HepG2 (cell line): ENCODE measurements at regions not wholly inside any gene's neighbourhood (a gene's known extent, or its start where the extent isn't known, plus 50 kb on each side); places are given as distances from the start of the nearest gene placed in this dataset.

Experiments used
- ELF3 ChIP-seq: IDR thresholded peaks from 2 replicates; pipeline ENCODE4 v1.6.1; 2016; ENCODE audit warnings: missing genetic modification reagents, missing compliant biosample characterization
- GMEB1 ChIP-seq: sonication (generic); formaldehyde crosslinking; IDR thresholded peaks from 2 replicates; pipeline ENCODE4 v1.5.1; 2020; ENCODE audit warnings: missing genetic modification reagents, mild to moderate bottlenecking, borderline replicate concordance
- NFIC ChIP-seq: IDR thresholded peaks from 2 replicates; pipeline ENCODE4 v1.6.1; 2012; ENCODE audit warnings: mild to moderate bottlenecking, low read length, inconsistent platforms
- PAWR ChIP-seq: sonication (generic); formaldehyde crosslinking; IDR thresholded peaks from 2 replicates; pipeline ENCODE4 v1.4.0; 2020; ENCODE audit warnings: missing genetic modification reagents, mild to moderate bottlenecking, borderline replicate concordance
- REXO4 ChIP-seq: sonication (generic); formaldehyde crosslinking; IDR thresholded peaks from 2 replicates; pipeline ENCODE4 v1.8.0; 2022; ENCODE audit warnings: missing genetic modification reagents, mild to moderate bottlenecking, borderline replicate concordance
- ZIK1 ChIP-seq: sonication (generic); formaldehyde crosslinking; IDR thresholded peaks from 2 replicates; pipeline ENCODE4 v1.5.0; 2020; ENCODE audit warnings: mild to moderate bottlenecking, low read depth, missing genetic modification reagents, borderline replicate concordance
- ZNF510 ChIP-seq: sonication (generic); formaldehyde crosslinking; IDR thresholded peaks from 2 replicates; pipeline ENCODE4 v1.4.0; 2020; ENCODE audit warnings: low read depth, mild to moderate bottlenecking, missing genetic modification reagents
- TF ChIP-seq, protein P1 (sequence below): sonication (generic); formaldehyde crosslinking; IDR thresholded peaks from 2 replicates; pipeline ENCODE4 v1.4.0; 2020; ENCODE audit warnings: mild to moderate bottlenecking, missing genetic modification reagents
- TF ChIP-seq, protein P2 (sequence below): IDR thresholded peaks from 2 replicates; pipeline ENCODE4 v1.6.1; 2016; ENCODE audit warnings: missing compliant biosample characterization, missing genetic modification reagents, borderline replicate concordance
- TF ChIP-seq, protein P3 (sequence below): sonication (generic); formaldehyde crosslinking; IDR thresholded peaks from 2 replicates; pipeline ENCODE4 v1.4.0; 2020; ENCODE audit warnings: low read depth, missing genetic modification reagents

- TF ChIP-seq, protein P1, sequence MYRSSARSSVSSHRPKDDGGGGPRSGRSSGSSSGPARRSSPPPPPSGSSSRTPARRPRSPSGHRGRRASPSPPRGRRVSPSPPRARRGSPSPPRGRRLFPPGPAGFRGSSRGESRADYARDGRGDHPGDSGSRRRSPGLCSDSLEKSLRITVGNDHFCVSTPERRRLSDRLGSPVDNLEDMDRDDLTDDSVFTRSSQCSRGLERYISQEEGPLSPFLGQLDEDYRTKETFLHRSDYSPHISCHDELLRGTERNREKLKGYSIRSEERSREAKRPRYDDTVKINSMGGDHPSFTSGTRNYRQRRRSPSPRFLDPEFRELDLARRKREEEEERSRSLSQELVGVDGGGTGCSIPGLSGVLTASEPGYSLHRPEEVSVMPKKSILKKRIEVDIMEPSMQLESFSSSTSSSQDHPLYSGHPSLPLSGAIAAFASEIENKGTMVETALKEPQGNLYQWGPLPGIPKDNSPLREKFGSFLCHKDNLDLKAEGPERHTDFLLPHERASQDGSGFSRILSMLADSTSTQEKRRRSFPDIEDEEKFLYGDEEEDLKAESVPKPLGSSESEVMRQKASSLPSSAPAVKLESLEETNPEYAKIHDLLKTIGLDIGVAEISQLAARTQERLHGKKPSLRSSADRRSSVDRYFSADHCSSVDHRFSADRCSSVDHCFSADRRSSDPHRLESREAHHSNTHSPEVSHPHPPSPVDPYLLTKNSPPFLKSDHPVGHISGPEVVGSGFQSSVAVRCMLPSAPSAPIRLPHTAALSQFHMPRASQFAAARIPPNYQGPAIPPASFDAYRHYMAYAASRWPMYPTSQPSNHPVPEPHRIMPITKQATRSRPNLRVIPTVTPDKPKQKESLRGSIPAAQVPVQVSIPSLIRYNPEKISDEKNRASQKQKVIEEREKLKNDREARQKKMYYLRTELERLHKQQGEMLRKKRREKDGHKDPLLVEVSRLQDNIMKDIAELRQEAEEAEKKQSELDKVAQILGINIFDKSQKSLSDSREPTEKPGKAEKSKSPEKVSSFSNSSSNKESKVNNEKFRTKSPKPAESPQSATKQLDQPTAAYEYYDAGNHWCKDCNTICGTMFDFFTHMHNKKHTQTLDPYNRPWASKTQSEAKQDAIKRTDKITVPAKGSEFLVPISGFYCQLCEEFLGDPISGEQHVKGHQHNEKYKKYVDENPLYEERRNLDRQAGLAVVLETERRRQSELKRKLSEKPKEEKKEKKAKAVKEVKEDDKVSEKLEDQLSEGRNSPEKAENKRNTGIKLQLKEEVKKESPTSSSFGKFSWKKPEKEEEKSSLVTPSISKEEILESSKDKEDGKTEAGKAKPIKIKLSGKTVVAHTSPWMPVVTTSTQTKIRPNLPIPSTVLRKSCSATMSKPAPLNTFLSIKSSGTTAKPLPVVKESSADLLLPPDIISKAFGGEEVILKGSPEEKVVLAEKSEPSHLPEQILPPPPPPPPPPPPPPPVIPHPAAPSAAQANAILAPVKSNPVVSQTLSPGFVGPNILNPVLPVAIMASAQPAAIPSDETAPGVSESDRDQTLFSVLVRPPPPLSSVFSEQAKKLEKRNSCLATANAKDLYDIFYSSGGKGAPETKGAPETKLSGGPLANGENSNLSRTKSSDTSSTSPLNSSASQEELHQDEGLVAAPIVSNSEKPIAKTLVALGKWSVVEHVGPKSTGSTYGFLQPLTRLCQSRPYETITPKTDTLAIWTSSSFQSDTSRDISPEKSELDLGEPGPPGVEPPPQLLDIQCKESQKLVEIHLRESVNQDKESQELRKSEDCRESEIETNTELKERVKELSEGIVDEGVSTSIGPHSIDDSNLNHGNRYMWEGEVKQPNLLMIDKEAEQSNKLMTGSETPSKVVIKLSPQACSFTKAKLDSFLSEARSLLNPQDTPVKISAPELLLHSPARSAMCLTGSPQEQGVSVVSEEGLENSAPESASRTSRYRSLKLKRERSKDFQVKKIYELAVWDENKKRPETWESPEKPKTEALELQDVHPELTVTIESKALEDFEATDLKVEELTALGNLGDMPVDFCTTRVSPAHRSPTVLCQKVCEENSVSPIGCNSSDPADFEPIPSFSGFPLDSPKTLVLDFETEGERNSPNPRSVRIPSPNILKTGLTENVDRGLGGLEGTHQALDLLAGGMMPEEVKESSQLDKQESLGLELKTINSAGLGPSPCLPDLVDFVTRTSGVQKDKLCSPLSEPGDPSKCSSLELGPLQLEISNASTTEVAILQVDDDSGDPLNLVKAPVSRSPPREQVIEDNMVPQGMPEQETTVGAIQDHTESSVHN (CRISPR knock-in tag): 0 out of 2 replicates have a peak, but pooled peaks have one; percentile 8
- TF ChIP-seq PAWR (no peak), ZIK1 (CRISPR knock-in tag) (0 out of 2 replicates have a peak, but pooled peaks have one; percentile 16), NFIC (no peak), ZNF510 (CRISPR knock-in tag) (no peak), ELF3 (CRISPR knock-in tag) (peak; percentile 86), REXO4 (no peak), GMEB1 (CRISPR knock-in tag) (no peak)
- TF ChIP-seq, protein P2, sequence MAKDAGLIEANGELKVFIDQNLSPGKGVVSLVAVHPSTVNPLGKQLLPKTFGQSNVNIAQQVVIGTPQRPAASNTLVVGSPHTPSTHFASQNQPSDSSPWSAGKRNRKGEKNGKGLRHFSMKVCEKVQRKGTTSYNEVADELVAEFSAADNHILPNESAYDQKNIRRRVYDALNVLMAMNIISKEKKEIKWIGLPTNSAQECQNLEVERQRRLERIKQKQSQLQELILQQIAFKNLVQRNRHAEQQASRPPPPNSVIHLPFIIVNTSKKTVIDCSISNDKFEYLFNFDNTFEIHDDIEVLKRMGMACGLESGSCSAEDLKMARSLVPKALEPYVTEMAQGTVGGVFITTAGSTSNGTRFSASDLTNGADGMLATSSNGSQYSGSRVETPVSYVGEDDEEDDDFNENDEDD (CRISPR knock-in tag): no peak; the same call in 1 of the 2 replicates
- TF ChIP-seq, protein P3, sequence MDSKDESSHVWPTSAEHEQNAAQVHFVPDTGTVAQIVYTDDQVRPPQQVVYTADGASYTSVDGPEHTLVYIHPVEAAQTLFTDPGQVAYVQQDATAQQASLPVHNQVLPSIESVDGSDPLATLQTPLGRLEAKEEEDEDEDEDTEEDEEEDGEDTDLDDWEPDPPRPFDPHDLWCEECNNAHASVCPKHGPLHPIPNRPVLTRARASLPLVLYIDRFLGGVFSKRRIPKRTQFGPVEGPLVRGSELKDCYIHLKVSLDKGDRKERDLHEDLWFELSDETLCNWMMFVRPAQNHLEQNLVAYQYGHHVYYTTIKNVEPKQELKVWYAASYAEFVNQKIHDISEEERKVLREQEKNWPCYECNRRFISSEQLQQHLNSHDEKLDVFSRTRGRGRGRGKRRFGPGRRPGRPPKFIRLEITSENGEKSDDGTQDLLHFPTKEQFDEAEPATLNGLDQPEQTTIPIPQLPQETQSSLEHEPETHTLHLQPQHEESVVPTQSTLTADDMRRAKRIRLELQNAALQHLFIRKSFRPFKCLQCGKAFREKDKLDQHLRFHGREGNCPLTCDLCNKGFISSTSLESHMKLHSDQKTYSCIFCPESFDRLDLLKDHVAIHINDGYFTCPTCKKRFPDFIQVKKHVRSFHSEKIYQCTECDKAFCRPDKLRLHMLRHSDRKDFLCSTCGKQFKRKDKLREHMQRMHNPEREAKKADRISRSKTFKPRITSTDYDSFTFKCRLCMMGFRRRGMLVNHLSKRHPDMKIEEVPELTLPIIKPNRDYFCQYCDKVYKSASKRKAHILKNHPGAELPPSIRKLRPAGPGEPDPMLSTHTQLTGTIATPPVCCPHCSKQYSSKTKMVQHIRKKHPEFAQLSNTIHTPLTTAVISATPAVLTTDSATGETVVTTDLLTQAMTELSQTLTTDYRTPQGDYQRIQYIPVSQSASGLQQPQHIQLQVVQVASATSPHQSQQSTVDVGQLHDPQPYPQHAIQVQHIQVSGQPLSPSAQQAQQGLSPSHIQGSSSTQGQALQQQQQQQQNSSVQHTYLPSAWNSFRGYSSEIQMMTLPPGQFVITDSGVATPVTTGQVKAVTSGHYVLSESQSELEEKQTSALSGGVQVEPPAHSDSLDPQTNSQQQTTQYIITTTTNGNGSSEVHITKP: no peak; the same call in none of the 2 replicates
Measured at GRCh38 chr14:31944256-31945073, 132.6 kb upstream of the ARHGAP5 start (continued).
